BLaER1 treated with 17β-estradiol and CSF1 and Interleukin-3, amounts not matched to agents 10 nM and 100 nM (cell line): ENCODE measurements at regions not wholly inside any gene's neighbourhood (a gene's known extent, or its start where the extent isn't known, plus 50 kb on each side); places are given as distances from the start of the nearest gene placed in this dataset.

ENCODE experiments used
- H3K27ac ChIP-seq, 11 experiments: shearing (Covaris generic); formaldehyde crosslinking; 2 replicates each; pipeline ENCODE4 v1.8.1; 2022
- H3K27me3 ChIP-seq, 11 experiments: shearing (Covaris generic); formaldehyde crosslinking; 2 replicates each; pipeline ENCODE4 v1.8.1; 2022
- H3K36me3 ChIP-seq, 11 experiments: shearing (Covaris generic); formaldehyde crosslinking; 2 replicates each; pipeline ENCODE4 v1.8.1; 2022
- H3K4me1 ChIP-seq, 10 experiments: shearing (Covaris generic); formaldehyde crosslinking; 2 replicates each; pipeline ENCODE4 v1.8.1; 2022
- H3K4me2 ChIP-seq, 11 experiments: shearing (Covaris generic); formaldehyde crosslinking; 2 replicates each; pipeline ENCODE4 v1.8.1; 2022
- H3K4me3 ChIP-seq, 10 experiments: shearing (Covaris generic); formaldehyde crosslinking; 2 replicates each; pipeline ENCODE4 v1.8.1; 2022
- H3K9ac ChIP-seq, 11 experiments: shearing (Covaris generic); formaldehyde crosslinking; 2 replicates each; pipeline ENCODE4 v1.8.1; 2022
- H3K9me3 ChIP-seq, 11 experiments: shearing (Covaris generic); formaldehyde crosslinking; replicated peaks in 1 of 11; 2 replicates each; pipeline ENCODE4 v1.8.1; 2022
- H4K20me1 ChIP-seq, 11 experiments: shearing (Covaris generic); formaldehyde crosslinking; 2 replicates each; pipeline ENCODE4 v1.8.1; 2022
- Cebpa-rat ChIP-seq, 11 experiments: shearing (Covaris generic); IDR thresholded peaks; 2 replicates each; pipeline ENCODE4 v1.8.1; 2022

- Histone ChIP-seq H3K4me2 (peak overlapping the region in 4 of 11 experiments; percentile 47 to 91 (median 63); a peak in 8 of 22 replicates), H3K36me3 (peaks cover 0 to 10% (median 0%) of the 10 kb centered on the region in 11 experiments; a peak in 2 of 22 replicates), H3K4me1 (peaks cover 73 to 94% (median 81%) of the 10 kb centered on the region in 10 experiments), H3K27me3 (no peaks in the 10 kb centered on the region), H3K4me3 (no peak overlapping the region), H4K20me1 (no peaks in the 10 kb centered on the region), H3K27ac (peak overlapping the region in 5 of 11 experiments; percentile 7 to 52 (median 43); a peak in 6 of 22 replicates), H3K9ac (no peak overlapping the region), H3K9me3 (peaks cover 13 to 34% (median 22%) of the 10 kb centered on the region in 11 experiments; a peak in 20 of 22 replicates)
- no peak for TF ChIP-seq Cebpa-rat (IDR thresholded peaks at IDR 0.05)
Observed at GRCh38 chr21:39011911-39012310, 171.3 kb downstream of the PSMG1 start.

GRCh38 chr21:39010629-39011404 is 172.4 kb downstream of the PSMG1 start:
- H3K4me3 ChIP-seq = no peak overlapping the region
- H3K36me3 ChIP-seq = peaks cover 0 to 10% (median 0%) of the 10 kb centered on the region in 11 experiments; a peak in 2 of 22 replicates
- H3K4me2 ChIP-seq = peak overlapping the region; percentile 15 to 91 (median 49)
- no peak for TF ChIP-seq Cebpa-rat (IDR thresholded peaks at IDR 0.05)
- H3K27me3 ChIP-seq = no peaks in the 10 kb centered on the region
- peaks cover 73 to 94% (median 82%) of the 10 kb centered on the region in 10 experiments for H3K4me1 ChIP-seq
- H3K9me3 ChIP-seq = peaks cover 13 to 41% (median 28%) of the 10 kb centered on the region in 11 experiments; a peak in 20 of 22 replicates
- H3K27ac ChIP-seq = peak overlapping the region in 9 of 11 experiments; percentile 3 to 52 (median 23); a peak in 13 of 22 replicates
- no peaks in the 10 kb centered on the region for H4K20me1 ChIP-seq
- no peak overlapping the region for H3K9ac ChIP-seq

DNA sequence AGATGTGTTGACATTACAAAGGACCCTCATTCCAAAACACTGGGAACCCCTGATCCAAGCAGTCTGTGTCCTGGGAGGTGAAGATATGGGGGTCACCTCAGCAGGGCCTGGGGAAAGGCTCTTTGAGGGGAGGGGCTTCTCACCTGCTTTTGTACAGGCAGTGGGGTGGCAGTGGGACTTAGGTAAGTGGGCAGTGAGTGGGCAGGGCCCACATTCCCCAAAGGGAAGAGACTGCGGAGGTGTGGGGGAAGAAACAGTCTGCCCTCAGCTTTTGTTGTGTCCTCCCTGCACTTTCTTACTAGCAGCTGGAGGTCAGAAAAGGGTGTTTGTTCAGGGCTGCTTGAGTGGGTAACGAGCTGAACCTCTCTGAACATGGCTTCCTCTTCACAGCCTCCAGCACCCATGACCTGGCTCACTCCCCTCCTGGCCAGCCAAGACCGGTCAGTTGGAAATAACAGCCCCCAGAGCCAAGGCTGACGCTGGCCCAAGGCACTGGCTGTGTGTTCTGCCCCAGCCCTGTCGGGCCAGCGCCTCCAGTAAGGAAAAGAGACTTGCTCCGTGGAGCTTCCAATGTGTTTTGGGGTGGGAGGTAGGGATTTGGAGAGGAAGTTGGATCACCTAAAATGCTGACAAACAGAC is 173.5 kb downstream of the PSMG1 start:
- Histone ChIP-seq H3K4me3 (no peak overlapping the region), H3K27ac (peak overlapping the region in 5 of 11 experiments; percentile 0 to 52 (median 38); a peak in 7 of 22 replicates), H3K36me3 (peaks cover 0 to 10% (median 0%) of the 10 kb centered on the region in 11 experiments; a peak in 2 of 22 replicates), H4K20me1 (no peaks in the 10 kb centered on the region), H3K9me3 (peaks cover 13 to 47% (median 32%) of the 10 kb centered on the region in 11 experiments; a peak in 20 of 22 replicates), H3K27me3 (no peaks in the 10 kb centered on the region), H3K4me1 (peaks cover 72 to 93% (median 80%) of the 10 kb centered on the region in 10 experiments), H3K4me2 (peak overlapping the region in 8 of 11 experiments; percentile 2 to 91 (median 42); a peak in 10 of 22 replicates), H3K9ac (peak overlapping the region in 1 of 11 experiments; percentile 5; a peak in 1 of 22 replicates)
- no peak for TF ChIP-seq Cebpa-rat (IDR thresholded peaks at IDR 0.05)

- no peak for TF ChIP-seq Cebpa-rat (IDR thresholded peaks at IDR 0.05)
- no peaks in the 10 kb centered on the region for H4K20me1 ChIP-seq
- peak overlapping the region; percentile 57 to 91 (median 81); a peak in 21 of 22 replicates for H3K4me2 ChIP-seq
- peaks cover 0 to 2% (median 0%) of the 10 kb centered on the region in 11 experiments; a peak in 1 of 22 replicates for H3K36me3 ChIP-seq
- peaks cover 80 to 94% (median 88%) of the 10 kb centered on the region in 10 experiments for H3K4me1 ChIP-seq
- H3K4me3 ChIP-seq = no peak overlapping the region
- H3K9ac ChIP-seq = peak overlapping the region in 1 of 11 experiments; percentile 15; a peak in 1 of 22 replicates
- peak overlapping the region in 3 of 11 experiments; percentile 9 to 30 (median 26); a peak in 3 of 22 replicates for H3K27ac ChIP-seq
- peaks cover under 1 to 30% (median 15%) of the 10 kb centered on the region in 11 experiments; a peak in 18 of 22 replicates for H3K9me3 ChIP-seq
- no peaks in the 10 kb centered on the region for H3K27me3 ChIP-seq
Observed at GRCh38 chr21:39007985-39008384, 175.3 kb downstream of the PSMG1 start.

DNA sequence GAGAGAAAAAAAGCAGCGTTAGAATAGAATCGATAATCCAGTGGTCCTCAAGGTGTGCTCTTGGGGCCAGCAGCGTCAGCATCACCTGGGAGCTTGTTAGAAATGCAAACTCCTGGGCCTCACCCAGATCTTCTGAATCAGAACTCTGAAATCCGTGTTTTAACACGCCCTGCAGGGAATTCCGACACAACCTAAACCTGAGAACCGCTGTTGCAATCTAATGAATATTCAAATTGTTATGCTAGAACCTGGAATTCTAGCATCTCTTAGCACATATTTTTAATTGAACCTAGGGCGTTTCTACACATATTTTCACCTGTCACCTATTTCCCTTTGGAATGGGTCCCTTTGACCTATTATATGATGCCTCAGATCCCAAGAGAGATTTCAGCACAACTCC is 175.7 kb downstream of the PSMG1 start:
- H3K4me2 ChIP-seq = peak overlapping the region; percentile 57 to 91 (median 81); a peak in 20 of 22 replicates
- no peaks in the 10 kb centered on the region for H3K27me3 ChIP-seq
- no peak for TF ChIP-seq Cebpa-rat (IDR thresholded peaks at IDR 0.05)
- H3K27ac ChIP-seq = peak overlapping the region in 6 of 11 experiments; percentile 74 to 83 (median 78); a peak in 11 of 22 replicates
- H4K20me1 ChIP-seq = no peaks in the 10 kb centered on the region
- no peaks in the 10 kb centered on the region for H3K36me3 ChIP-seq
- H3K9ac ChIP-seq = peak overlapping the region in 3 of 11 experiments; percentile 71 to 72 (median 72); a peak in 4 of 22 replicates
- peaks cover 84 to 98% (median 93%) of the 10 kb centered on the region in 10 experiments for H3K4me1 ChIP-seq
- H3K9me3 ChIP-seq = peaks cover 0 to 25% (median 12%) of the 10 kb centered on the region in 11 experiments; a peak in 16 of 22 replicates
- no peak overlapping the region for H3K4me3 ChIP-seq

GRCh38 chr21:39006571-39007311 is 176.5 kb downstream of the PSMG1 start:
- Histone ChIP-seq H3K27ac (peak overlapping the region; percentile 40 to 83 (median 74); a peak in 20 of 22 replicates), H4K20me1 (no peaks in the 10 kb centered on the region), H3K36me3 (no peaks in the 10 kb centered on the region), H3K9ac (peak overlapping the region in 10 of 11 experiments; percentile 33 to 73 (median 64); a peak in 18 of 22 replicates), H3K4me1 (peaks cover 80 to 98% (median 97%) of the 10 kb centered on the region in 10 experiments), H3K4me2 (peak overlapping the region; percentile 70 to 91 (median 83)), H3K27me3 (no peaks in the 10 kb centered on the region), H3K4me3 (peak overlapping the region in 7 of 10 experiments; percentile 2 to 54 (median 31); a peak in 14 of 20 replicates), H3K9me3 (peaks cover 0 to 17% (median 10%) of the 10 kb centered on the region in 11 experiments; a peak in 15 of 22 replicates)
- TF ChIP-seq Cebpa-rat (IDR thresholded peaks at IDR 0.05) = no peak

- TF ChIP-seq Cebpa-rat (IDR thresholded peaks at IDR 0.05) = no peak
- Histone ChIP-seq H3K9me3 (peaks cover 0 to 13% (median 10%) of the 10 kb centered on the region in 11 experiments; a peak in 15 of 22 replicates), H3K27ac (peak overlapping the region in 10 of 11 experiments; percentile 57 to 83 (median 75); a peak in 19 of 22 replicates), H3K4me3 (peak overlapping the region in 3 of 10 experiments; percentile 24 to 54 (median 30); a peak in 4 of 20 replicates), H3K36me3 (no peaks in the 10 kb centered on the region), H3K27me3 (no peaks in the 10 kb centered on the region), H4K20me1 (no peaks in the 10 kb centered on the region), H3K4me1 (peaks cover 80 to 98% (median 97%) of the 10 kb centered on the region in 10 experiments), H3K4me2 (peak overlapping the region; percentile 70 to 91 (median 83)), H3K9ac (peak overlapping the region in 9 of 11 experiments; percentile 25 to 68 (median 57); a peak in 15 of 22 replicates)
Observed at GRCh38 chr21:39005502-39005787, 177.8 kb downstream of the PSMG1 start.
